GM10266 (cell line): ENCODE measurements at regions not wholly inside any gene's neighbourhood (a gene's known extent, or its start where the extent isn't known, plus 50 kb on each side); places are given as distances from the start of the nearest gene placed in this dataset.

ENCODE experiments used
- DNase-seq: peaks from one replicate; pipeline ENCODE4 v3.0.0; 2012; ENCODE audit errors: extremely low spot score
- TF ChIP-seq, protein P1 (sequence below): IDR thresholded peaks from 2 replicates; pipeline ENCODE4 v1.5.1; 2012; ENCODE audit warnings: mild to moderate bottlenecking, low read depth; ENCODE audit not compliant: control insufficient read depth, insufficient read depth; ENCODE audit errors: missing control alignments

DNA sequence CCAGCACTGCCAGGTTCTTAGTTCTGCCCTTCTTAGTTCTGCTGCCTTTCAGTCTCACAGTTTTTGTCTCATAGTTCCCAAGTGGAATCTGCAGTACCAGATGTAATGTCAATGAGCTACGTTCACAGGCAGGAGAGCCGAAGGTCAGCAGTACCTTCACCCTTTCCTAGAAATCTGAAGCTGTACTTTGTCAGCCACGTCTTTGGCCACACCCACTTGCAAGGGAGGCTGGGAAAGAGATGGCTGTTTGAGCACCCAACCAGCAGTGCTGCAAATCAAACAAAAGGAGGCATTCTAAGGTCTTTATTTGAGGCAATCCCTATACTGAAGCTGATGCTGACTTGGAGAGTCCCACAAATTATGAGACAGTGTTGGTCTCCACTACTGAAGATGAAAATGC is 199.1 kb upstream of the NPY2R start:
- TF ChIP-seq, protein P1, sequence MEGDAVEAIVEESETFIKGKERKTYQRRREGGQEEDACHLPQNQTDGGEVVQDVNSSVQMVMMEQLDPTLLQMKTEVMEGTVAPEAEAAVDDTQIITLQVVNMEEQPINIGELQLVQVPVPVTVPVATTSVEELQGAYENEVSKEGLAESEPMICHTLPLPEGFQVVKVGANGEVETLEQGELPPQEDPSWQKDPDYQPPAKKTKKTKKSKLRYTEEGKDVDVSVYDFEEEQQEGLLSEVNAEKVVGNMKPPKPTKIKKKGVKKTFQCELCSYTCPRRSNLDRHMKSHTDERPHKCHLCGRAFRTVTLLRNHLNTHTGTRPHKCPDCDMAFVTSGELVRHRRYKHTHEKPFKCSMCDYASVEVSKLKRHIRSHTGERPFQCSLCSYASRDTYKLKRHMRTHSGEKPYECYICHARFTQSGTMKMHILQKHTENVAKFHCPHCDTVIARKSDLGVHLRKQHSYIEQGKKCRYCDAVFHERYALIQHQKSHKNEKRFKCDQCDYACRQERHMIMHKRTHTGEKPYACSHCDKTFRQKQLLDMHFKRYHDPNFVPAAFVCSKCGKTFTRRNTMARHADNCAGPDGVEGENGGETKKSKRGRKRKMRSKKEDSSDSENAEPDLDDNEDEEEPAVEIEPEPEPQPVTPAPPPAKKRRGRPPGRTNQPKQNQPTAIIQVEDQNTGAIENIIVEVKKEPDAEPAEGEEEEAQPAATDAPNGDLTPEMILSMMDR, result no peak
- no peak for DNase-seq

DNA sequence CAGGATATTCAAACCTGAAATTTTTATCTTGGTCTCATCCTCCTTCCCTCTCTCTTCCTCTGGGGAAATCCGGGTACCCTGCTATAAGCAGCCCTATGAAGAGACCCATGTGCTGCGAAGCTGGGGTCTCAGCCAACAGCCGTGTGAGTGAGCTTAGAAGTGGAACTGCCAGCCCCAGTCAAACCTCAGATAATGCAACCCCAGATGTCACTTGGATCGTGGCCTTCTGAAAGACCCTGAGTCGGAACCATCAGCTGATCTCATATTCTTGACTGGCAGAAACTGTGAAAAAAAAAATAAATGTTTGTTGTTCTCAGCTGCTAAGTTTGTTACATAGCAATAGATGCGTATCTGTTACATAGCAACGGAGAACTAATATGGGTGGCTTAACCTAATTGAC is 198.1 kb upstream of the NPY2R start:
- TF ChIP-seq, protein P1, result no peak
- DNase-seq, result no peak

DNA sequence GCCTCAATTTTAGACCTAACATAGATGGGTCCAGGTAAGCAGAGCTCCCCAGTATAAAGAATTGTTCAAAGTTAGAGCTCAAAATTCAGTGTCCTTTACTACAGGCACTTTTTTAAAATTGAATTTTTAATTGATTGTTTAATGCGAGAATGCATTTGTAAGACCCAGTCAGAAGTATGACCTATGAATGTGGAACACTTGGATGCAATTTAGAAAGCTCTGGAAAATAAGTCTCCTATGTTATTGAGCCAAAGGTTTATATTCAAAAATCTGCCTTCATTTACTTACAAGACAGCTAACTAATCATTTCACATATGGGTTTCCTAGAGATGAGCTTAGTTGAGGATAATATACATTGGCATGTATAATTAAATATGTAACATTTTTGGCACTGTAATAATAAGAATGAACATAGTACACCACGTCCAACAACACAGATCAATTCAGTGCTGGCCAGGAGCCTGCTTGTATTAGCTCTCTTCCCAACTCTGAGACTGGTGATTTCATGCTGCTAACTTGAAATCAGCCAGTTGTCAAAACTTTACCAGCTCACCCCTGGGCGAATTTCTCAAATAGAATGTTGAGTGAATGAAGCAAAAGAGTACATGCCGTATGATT is 197.2 kb upstream of the NPY2R start:
- no peak for DNase-seq
- TF ChIP-seq, protein P1, result no peak

DNA sequence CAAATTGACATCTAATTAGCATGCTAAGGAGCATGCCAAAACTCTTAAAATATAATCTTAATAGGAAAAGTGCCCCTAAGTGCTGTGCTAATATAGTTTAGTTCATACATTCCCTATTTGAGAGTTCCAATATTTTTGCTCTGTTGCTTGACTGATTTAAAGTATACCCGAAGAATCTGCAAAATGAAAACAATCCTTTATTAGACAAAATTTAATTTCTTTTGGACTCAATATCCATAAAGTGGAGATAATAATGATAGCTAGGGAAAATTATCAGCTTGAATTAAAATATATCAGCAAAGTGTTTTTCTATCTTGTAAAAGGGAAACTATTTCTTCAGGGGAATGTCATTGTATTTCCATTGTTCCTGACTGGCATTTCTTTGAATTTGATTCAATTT is 196.0 kb upstream of the NPY2R start:
- no peak for DNase-seq
- TF ChIP-seq, protein P1, result no peak

DNA sequence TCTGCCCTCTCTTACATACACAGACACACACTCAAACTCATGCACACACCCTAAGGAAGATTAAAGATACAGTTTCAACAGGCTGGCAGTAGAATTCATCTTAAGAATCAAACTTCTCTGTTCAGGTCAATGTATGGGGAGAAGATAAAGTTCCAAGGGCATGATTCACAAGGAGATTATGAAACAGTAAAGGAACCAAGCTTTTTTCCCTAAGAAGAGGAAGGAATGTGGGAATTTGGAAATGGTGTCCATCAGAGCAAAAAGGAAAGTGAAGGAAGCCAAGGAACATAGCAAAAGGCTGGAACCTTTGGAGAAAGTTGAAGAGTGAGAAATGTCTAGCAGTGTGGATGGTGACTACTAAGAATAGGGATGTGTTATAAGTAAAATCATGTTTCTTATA is 191.0 kb upstream of the NPY2R start:
- DNase-seq, result no peak
- TF ChIP-seq, protein P1, result no peak

DNA sequence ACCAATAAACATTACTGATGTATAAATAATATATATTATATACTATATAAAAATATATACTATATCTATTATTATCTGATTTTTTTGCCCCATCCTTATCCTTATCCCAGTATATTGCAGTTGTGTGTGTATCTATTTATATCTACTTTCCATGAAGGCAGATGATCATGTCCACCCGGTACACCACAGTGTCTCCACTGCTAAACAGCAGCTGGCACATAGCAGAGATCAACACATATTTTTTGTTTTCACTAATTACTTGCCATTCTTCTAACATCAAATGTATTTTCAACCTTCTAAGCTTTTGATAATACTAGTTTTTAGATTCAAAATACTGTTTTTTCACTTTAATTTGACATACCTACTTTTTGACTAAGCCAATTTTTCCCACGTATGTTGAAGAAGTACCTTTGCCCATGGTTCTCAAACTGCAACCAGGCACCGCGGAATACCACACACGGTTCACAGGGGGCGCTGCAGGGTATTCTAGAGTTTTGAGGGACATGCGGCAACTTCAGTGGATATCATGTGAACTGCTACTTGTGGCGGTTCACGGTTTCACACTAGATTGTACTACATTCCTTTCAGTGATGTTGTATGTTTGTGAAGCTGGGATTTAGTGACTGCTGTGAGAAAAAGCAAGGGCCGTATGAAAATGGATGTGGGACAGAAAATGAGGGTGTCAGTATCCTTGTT is 182.5 kb upstream of the NPY2R start:
- TF ChIP-seq, protein P1, result peak; percentile 47
- peak; percentile 31 for DNase-seq

DNA sequence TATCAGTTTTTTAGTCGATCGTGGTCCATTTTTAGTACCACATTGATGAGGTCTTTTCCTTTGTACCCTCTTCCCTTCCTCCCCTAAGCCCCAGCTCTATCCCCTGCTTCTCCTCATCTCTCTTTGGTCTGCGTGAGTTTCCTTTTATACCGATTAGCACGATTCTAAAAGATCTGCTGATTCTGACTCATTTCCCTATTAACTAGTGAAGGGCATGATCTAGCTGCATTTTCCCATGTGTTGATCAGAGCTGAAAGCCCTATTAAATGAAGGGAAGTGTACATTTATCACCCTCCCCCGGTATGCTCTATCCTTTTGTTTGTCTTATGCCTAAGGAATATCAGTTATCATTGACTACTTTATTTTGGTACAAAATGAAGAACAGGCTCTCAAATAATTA is 181.7 kb upstream of the NPY2R start:
- no peak for DNase-seq
- TF ChIP-seq, protein P1, result no peak
